ENCODE measurements at regions not wholly inside any gene's neighbourhood (a gene's known extent, or its start where the extent isn't known, plus 50 kb on each side); places are given as distances from the start of the nearest gene placed in this dataset.
A peak's percentile ranks its signal among the peaks of the same experiment; 100 is the strongest.
"Not testable (repeated sequence)": the region's sequence is repeated elsewhere in the genome, so short reads cannot be mapped to it uniquely, and the experiment has no call there.

- no peak overlapping the region for H3K27ac Mint-ChIP-seq (ENCODE audit: unreplicated experiment)
- peaks cover 2% of the 10 kb centered on the region for H3K27me3 Mint-ChIP-seq (ENCODE audit: unreplicated experiment)
- H3K4me3 Mint-ChIP-seq (ENCODE audit: unreplicated experiment) = no peak overlapping the region
- H3K4me1 Mint-ChIP-seq (ENCODE audit: unreplicated experiment) = peaks cover 11% of the 10 kb centered on the region
- no peaks in the 10 kb centered on the region for H3K9me3 Mint-ChIP-seq (ENCODE audit: unreplicated experiment)
- H3K36me3 Mint-ChIP-seq (ENCODE audit: low read depth, unreplicated experiment) = no peaks in the 10 kb centered on the region
- TF ChIP-seq, protein P1, sequence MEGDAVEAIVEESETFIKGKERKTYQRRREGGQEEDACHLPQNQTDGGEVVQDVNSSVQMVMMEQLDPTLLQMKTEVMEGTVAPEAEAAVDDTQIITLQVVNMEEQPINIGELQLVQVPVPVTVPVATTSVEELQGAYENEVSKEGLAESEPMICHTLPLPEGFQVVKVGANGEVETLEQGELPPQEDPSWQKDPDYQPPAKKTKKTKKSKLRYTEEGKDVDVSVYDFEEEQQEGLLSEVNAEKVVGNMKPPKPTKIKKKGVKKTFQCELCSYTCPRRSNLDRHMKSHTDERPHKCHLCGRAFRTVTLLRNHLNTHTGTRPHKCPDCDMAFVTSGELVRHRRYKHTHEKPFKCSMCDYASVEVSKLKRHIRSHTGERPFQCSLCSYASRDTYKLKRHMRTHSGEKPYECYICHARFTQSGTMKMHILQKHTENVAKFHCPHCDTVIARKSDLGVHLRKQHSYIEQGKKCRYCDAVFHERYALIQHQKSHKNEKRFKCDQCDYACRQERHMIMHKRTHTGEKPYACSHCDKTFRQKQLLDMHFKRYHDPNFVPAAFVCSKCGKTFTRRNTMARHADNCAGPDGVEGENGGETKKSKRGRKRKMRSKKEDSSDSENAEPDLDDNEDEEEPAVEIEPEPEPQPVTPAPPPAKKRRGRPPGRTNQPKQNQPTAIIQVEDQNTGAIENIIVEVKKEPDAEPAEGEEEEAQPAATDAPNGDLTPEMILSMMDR (IDR thresholded peaks at IDR 0.05; ENCODE audit: unreplicated experiment) = no peak
- DNase-seq (ENCODE audit: low spot score) = no peak
Measured at GRCh38 chr3:80750637-80751036, 982.8 kb upstream of the ROBO1 start.

GRCh38 chr3:80734920-80735319 is 967.1 kb upstream of the ROBO1 start:
- Mint-ChIP-seq H3K27ac (ENCODE audit: unreplicated experiment) (peak overlapping the region; percentile 100), H3K9me3 (ENCODE audit: unreplicated experiment) (no peaks in the 10 kb centered on the region), H3K36me3 (ENCODE audit: low read depth, unreplicated experiment) (no peaks in the 10 kb centered on the region), H3K4me3 (ENCODE audit: unreplicated experiment) (no peak overlapping the region), H3K27me3 (ENCODE audit: unreplicated experiment) (peaks cover 3% of the 10 kb centered on the region), H3K4me1 (ENCODE audit: unreplicated experiment) (peaks cover 38% of the 10 kb centered on the region)
- TF ChIP-seq, protein P1 (IDR thresholded peaks at IDR 0.05; ENCODE audit: unreplicated experiment) = no peak
- DNase-seq (ENCODE audit: low spot score) = no peak

- Mint-ChIP-seq H3K9me3 (ENCODE audit: unreplicated experiment) (no peaks in the 10 kb centered on the region), H3K27ac (ENCODE audit: unreplicated experiment) (peak overlapping the region; percentile 100), H3K36me3 (ENCODE audit: low read depth, unreplicated experiment) (no peaks in the 10 kb centered on the region), H3K27me3 (ENCODE audit: unreplicated experiment) (peaks cover 3% of the 10 kb centered on the region), H3K4me1 (ENCODE audit: unreplicated experiment) (peaks cover 38% of the 10 kb centered on the region), H3K4me3 (ENCODE audit: unreplicated experiment) (peak overlapping the region; percentile 38)
- TF ChIP-seq, protein P1 (IDR thresholded peaks at IDR 0.05; ENCODE audit: unreplicated experiment) = no peak
- DNase-seq (ENCODE audit: low spot score) = no peak
Measured at GRCh38 chr3:80734483-80734882, 966.7 kb upstream of the ROBO1 start.

DNA sequence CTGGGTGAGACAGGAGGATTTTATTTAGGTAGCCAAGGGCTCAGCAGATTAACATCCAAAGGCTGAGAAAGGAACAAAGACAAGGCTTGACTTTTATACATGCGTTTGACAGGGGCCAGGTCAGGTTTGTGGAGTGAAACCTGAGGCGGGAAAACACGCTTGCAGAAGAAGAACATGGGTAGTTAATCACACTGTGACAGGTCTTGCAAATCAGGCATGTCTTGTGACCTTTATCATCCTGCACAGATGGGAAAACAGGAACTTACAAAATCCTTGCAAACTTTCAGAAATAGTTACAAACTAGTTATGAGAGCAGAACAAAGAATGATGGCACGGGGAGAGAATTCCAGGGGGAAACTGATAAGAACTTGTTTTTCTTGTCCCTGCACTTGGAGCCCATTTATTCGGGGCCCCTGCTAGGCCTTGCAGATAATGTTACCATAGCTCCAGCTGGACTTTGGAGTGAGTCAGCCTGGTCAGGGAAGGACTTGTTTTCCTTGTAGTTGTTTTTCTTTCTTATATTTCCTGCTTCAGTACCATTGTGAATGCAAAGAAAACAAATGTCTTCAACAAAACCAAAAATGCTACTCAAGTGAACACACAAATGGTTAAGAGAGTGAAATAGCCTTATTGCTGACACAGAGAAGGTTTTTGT is 965.9 kb upstream of the ROBO1 start:
- Mint-ChIP-seq H3K27ac (ENCODE audit: unreplicated experiment) (peak overlapping the region; percentile 100), H3K9me3 (ENCODE audit: unreplicated experiment) (no peaks in the 10 kb centered on the region), H3K4me3 (ENCODE audit: unreplicated experiment) (peak overlapping the region; percentile 38), H3K36me3 (ENCODE audit: low read depth, unreplicated experiment) (no peaks in the 10 kb centered on the region), H3K27me3 (ENCODE audit: unreplicated experiment) (peaks cover 3% of the 10 kb centered on the region), H3K4me1 (ENCODE audit: unreplicated experiment) (peaks cover 38% of the 10 kb centered on the region)
- DNase-seq (ENCODE audit: low spot score) = peak; percentile 56
- TF ChIP-seq, protein P1 (IDR thresholded peaks at IDR 0.05; ENCODE audit: unreplicated experiment) = no peak

DNA sequence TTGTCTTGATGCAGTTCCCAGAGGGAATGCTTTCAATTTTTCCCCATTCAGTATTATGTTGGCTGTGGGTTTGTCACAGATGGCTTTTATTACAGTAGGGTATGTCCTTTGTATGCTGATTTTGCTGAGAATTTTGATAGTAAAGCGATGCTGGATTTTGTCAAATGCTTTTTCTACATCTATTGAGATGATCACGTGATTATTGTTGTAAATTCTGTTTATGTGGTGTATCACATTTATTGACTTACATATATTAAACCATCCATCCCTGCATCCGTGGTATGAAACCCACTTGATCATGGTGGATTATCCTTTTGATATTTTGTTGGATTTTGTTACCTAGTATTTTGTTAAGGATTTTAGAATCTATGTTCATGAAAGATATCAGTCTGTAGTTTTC is 959.8 kb upstream of the ROBO1 start:
- H3K27ac Mint-ChIP-seq (ENCODE audit: unreplicated experiment) = not testable (repeated sequence)

DNA sequence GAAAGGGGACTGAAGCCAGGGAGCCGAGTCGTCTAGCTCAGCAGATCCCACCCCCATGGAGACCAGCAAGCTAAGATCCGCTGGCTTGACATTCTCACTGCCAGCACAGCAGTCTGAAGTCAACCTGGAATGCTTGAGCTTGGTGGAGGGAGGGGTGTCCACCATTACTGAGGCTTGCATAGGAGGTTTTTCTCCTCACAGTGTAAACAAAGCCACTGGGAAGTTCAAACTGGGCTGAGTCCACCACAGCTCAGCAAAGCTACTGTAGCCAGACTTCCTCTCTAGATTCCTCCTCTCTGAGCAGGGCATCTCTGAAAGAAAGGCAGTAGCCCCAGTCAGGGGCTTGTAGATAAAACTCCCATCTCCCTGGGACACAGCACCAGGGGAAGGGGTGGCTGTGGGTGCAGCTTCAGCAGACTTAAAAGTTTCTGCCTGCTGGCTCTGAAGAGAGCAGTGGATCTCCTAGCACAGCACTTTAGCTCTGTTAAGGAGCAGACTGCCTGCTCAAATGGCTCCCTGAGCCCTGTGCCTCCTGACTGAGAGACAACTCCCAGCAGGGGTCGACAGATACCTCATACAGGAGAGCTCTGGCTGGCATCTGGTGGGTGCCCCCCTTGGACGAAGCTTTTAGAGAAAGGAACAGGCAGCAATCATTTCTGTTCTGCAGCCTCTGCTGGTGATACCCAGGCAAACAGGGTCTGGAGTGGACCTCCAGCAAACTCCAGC is 942.0 kb upstream of the ROBO1 start:
- Mint-ChIP-seq H3K36me3 (ENCODE audit: low read depth, unreplicated experiment) (peaks cover 19% of the 10 kb centered on the region), H3K4me1 (ENCODE audit: unreplicated experiment) (peaks cover 16% of the 10 kb centered on the region)
- not testable (repeated sequence) for H3K9me3 Mint-ChIP-seq (ENCODE audit: unreplicated experiment); H3K4me3 Mint-ChIP-seq (ENCODE audit: unreplicated experiment); H3K27ac Mint-ChIP-seq (ENCODE audit: unreplicated experiment); DNase-seq (ENCODE audit: low spot score); H3K27me3 Mint-ChIP-seq (ENCODE audit: unreplicated experiment)

More for the DNA sequence above, 959.8 kb upstream of the ROBO1 start:
- not testable (repeated sequence) for H3K36me3 Mint-ChIP-seq (ENCODE audit: low read depth, unreplicated experiment); DNase-seq (ENCODE audit: low spot score); H3K9me3 Mint-ChIP-seq (ENCODE audit: unreplicated experiment); H3K27me3 Mint-ChIP-seq (ENCODE audit: unreplicated experiment); H3K4me3 Mint-ChIP-seq (ENCODE audit: unreplicated experiment); H3K4me1 Mint-ChIP-seq (ENCODE audit: unreplicated experiment)

Measured in endothelial cell (in vitro differentiated cells).